GM13977 (cell line): ENCODE measurements at regions not wholly inside any gene's neighbourhood (a gene's known extent, or its start where the extent isn't known, plus 50 kb on each side); places are given as distances from the start of the nearest gene placed in this dataset.

ENCODE experiments used
- DNase-seq: peaks from one replicate; pipeline ENCODE4 v3.0.0; 2012; ENCODE audit warnings: low spot score
- CTCF ChIP-seq: IDR thresholded peaks from 2 replicates; pipeline ENCODE4 v1.5.1; 2012; ENCODE audit warnings: mild to moderate bottlenecking, control low read depth; ENCODE audit not compliant: insufficient read depth; ENCODE audit errors: extremely low read depth, missing control alignments
- in situ Hi-C: fragments of 300-500 bp; cut with MboI; formaldehyde crosslinking; loops from one replicate; pipeline ENCODE4 v1.12.0; 2022; ENCODE audit warnings: low sequenced_read_pairs, low pct_unique_long_range_greater_than_20kb, mixed read lengths, inconsistent platforms; ENCODE audit not compliant: unreplicated experiment

GRCh38 chr2:156647377-156648010 lies 211.3 kb downstream of the GPD2 start:
- no peak for TF ChIP-seq CTCF
- in situ Hi-C loops: no loop called here
- DNase-seq: no peak

GRCh38 chr2:156648522-156648921 lies 212.3 kb downstream of the GPD2 start:
- DNase-seq: no peak
- in situ Hi-C loops: no loop called here
- TF ChIP-seq CTCF: no peak

- no peak for TF ChIP-seq CTCF
- no peak for DNase-seq
- in situ Hi-C loops: no loop called here
Observed at GRCh38 chr2:156649596-156649995, 213.4 kb downstream of the GPD2 start.

GRCh38 chr2:156652691-156653090 lies 216.5 kb downstream of the GPD2 start:
- no peak for DNase-seq
- no peak for TF ChIP-seq CTCF
- in situ Hi-C loops: no loop called here

GRCh38 chr2:156653675-156654074 lies 217.5 kb downstream of the GPD2 start:
- DNase-seq: no peak
- in situ Hi-C loops: no loop called here
- TF ChIP-seq CTCF: no peak

- no peak for DNase-seq
- in situ Hi-C loops: no loop called here
- TF ChIP-seq CTCF: no peak
Observed at GRCh38 chr2:156657809-156658208, 221.6 kb downstream of the GPD2 start.
